Panc1 (cell line): ENCODE measurements at regions not wholly inside any gene's neighbourhood (a gene's known extent, or its start where the extent isn't known, plus 50 kb on each side); places are given as distances from the start of the nearest gene placed in this dataset.

Experiments used
- ATAC-seq: fragments of 200-7000 bp; cut with Tn5 transposase; 2 replicates; pipeline ENCODE4 v1.9.1; 2020; ENCODE audit warnings: mild to moderate bottlenecking, moderate library complexity
- BruUV-seq: library from RNA; stranded (reverse); fragments of 400-500 nt; replicated peaks from 2 replicates; lab custom pipeline; 2021; lab: Mats Ljungman, UMichigan
- CTCF ChIA-PET: fragments of 300-600 bp; sonication (Branson Sonifier 250); formaldehyde crosslinking; loops from one replicate; lab custom pipeline; 2022; ENCODE audit warnings: antibody characterized with exemption; lab: Charles Lee
- POLR2A ChIA-PET: fragments of 300-600 bp; sonication (Branson Sonifier 250); formaldehyde crosslinking; loops from one replicate; lab custom pipeline; 2022; ENCODE audit warnings: antibody characterized with exemption; lab: Charles Lee
- DNase-seq: peaks from one replicate; pipeline ENCODE4 v3.0.0-alpha.2; 2010; ENCODE audit warnings: low read depth, low spot score
- H3K27ac ChIP-seq: 2 replicates; pipeline ENCODE4 v1.5.1; 2011; ENCODE audit warnings: mild to moderate bottlenecking, low read length, inconsistent platforms
- H3K27me3 ChIP-seq: fragments of 200-500 bp; sonication (Bioruptor generic); 2 replicates; pipeline ENCODE4 v1.6.0; 2014; ENCODE audit warnings: low read length, inconsistent platforms; ENCODE audit not compliant: control insufficient read depth, insufficient read depth
- H3K36me3 ChIP-seq: fragments of 200-500 bp; sonication (Bioruptor generic); 2 replicates; pipeline ENCODE4 v1.5.1; 2014; ENCODE audit warnings: inconsistent platforms, mild to moderate bottlenecking, low read length, moderate library complexity; ENCODE audit not compliant: control insufficient read depth, insufficient read depth
- H3K4me1 ChIP-seq: 2 replicates; pipeline ENCODE4 v1.5.1; 2011; ENCODE audit warnings: inconsistent platforms, mild to moderate bottlenecking, low read length, moderate library complexity; ENCODE audit not compliant: control insufficient read depth, insufficient read depth
- H3K4me3 ChIP-seq, 2 experiments: 2 replicates each; pipeline ENCODE4 v1.5.1; 2011 to 2012; ENCODE audit warnings: low read depth in 2 of 2, low read length in 2 of 2, mild to moderate bottlenecking in 2 of 2, inconsistent platforms in 1 of 2, moderate library complexity in 1 of 2
- H3K9me3 ChIP-seq: fragments of 200-500 bp; sonication (Bioruptor generic); 2 replicates; pipeline ENCODE4 v1.5.1; 2014; ENCODE audit warnings: low read depth, mild to moderate bottlenecking, inconsistent platforms, low read length, moderate library complexity; ENCODE audit not compliant: control insufficient read depth, insufficient read depth
- POLR2AphosphoS5 ChIP-seq: IDR thresholded peaks from 2 replicates; pipeline ENCODE4 v1.6.1; 2012; ENCODE audit warnings: mild to moderate bottlenecking, low read depth, low read length, moderate library complexity
- REST ChIP-seq, 2 experiments: IDR thresholded peaks; 2 replicates each; pipeline ENCODE4 v1.6.1; 2011 to 2012; ENCODE audit warnings: low read depth in 2 of 2, control low read depth in 1 of 2, low read length in 1 of 2, mild to moderate bottlenecking in 1 of 2, moderate library complexity in 1 of 2; ENCODE audit not compliant: insufficient read depth in 1 of 2
- SIN3A ChIP-seq: IDR thresholded peaks from 2 replicates; pipeline ENCODE4 v1.6.1; 2012; ENCODE audit warnings: low read depth, mild to moderate bottlenecking, low read length, moderate library complexity, borderline replicate concordance; ENCODE audit not compliant: insufficient read depth
- TCF7L2 ChIP-seq: IDR thresholded peaks from 2 replicates; pipeline ENCODE4 v1.6.1; 2011; ENCODE audit warnings: mild to moderate bottlenecking, low read depth, low read length, inconsistent platforms
- in situ Hi-C: cut with HindIII; loops from 2 replicates; pipeline ENCODE4 v1.10.0; 2016; ENCODE audit warnings: low sequenced_read_pairs, low pct_unique_long_range_greater_than_20kb
- intact Hi-C: fragments of 100-400 bp; cut with micrococcal nuclease; formaldehyde crosslinking; loops from one replicate; pipeline ENCODE4 v1.10.0; 2022; ENCODE audit not compliant: unreplicated experiment
- TF ChIP-seq, protein P1 (sequence below): fragments of 450-650 bp; IDR thresholded peaks from 2 replicates; pipeline ENCODE4 v1.5.1; 2017; ENCODE audit warnings: mild to moderate bottlenecking

DNA sequence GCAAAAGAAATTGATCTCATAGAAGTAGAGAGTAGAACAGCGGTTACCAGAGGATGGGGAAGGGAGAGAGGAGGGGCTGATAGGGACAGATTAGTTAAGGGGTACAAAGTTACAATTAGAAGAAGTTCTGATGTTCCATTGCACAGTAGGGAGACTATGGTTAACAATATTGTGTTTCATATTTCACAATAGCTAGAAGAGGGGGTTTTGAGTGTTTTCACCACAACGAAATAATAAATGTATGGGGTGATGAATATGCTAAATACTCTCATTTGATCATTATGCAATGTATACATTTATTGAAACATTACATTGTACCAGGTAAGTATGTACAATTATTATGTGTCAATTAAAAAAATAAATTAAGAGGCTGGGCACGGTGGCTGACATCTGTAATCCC is 291.2 kb upstream of the KCNJ16 start:
- Histone ChIP-seq H3K9me3 (no peaks in the 10 kb centered on the region), H3K4me1 (no peaks in the 10 kb centered on the region), H3K27ac (no peak overlapping the region), H3K27me3 (no peaks in the 10 kb centered on the region), H3K36me3 (no peaks in the 10 kb centered on the region), H3K4me3 (no peak overlapping the region)
- no peak for ATAC-seq
- ChIA-PET CTCF (no interaction called here), POLR2A (no interaction called here)
- TF ChIP-seq, protein P1, sequence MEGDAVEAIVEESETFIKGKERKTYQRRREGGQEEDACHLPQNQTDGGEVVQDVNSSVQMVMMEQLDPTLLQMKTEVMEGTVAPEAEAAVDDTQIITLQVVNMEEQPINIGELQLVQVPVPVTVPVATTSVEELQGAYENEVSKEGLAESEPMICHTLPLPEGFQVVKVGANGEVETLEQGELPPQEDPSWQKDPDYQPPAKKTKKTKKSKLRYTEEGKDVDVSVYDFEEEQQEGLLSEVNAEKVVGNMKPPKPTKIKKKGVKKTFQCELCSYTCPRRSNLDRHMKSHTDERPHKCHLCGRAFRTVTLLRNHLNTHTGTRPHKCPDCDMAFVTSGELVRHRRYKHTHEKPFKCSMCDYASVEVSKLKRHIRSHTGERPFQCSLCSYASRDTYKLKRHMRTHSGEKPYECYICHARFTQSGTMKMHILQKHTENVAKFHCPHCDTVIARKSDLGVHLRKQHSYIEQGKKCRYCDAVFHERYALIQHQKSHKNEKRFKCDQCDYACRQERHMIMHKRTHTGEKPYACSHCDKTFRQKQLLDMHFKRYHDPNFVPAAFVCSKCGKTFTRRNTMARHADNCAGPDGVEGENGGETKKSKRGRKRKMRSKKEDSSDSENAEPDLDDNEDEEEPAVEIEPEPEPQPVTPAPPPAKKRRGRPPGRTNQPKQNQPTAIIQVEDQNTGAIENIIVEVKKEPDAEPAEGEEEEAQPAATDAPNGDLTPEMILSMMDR: no peak
- TF ChIP-seq POLR2AphosphoS5: no peak
- TF ChIP-seq REST (IDR thresholded peaks at IDR 0.05; ENCODE audit: insufficient read depth in 1 of 2, low read depth in 2 of 2, low read length in 1 of 2): no peak
- TF ChIP-seq SIN3A: no peak
- no peak for TF ChIP-seq TCF7L2
- no TSS peak for BruUV-seq
- intact Hi-C loops: no loop called here
- DNase-seq: no peak
- in situ Hi-C loops: no loop called here

DNA sequence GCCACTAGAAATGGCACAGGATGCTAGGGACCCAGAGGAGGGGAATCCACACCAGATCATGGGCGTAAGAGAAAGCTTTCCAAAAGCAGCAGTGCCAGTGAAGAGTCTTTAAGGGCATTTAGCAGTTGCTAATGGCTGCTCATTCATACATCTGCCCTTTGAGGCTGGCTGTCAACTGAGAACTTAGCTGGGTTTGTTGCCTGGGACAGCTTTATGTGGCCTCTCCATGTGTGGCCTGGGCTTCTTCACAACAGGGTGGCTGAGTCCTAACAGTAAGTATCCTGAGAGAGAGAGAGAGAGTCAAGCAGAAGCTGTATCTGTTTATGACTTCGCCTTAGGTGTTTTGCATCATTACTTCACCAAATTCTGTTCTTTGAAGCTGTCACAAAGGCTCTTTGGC is 286.1 kb upstream of the KCNJ16 start:
- BruUV-seq: no TSS peak
- Histone ChIP-seq H3K4me3 (no peak overlapping the region), H3K4me1 (no peaks in the 10 kb centered on the region), H3K36me3 (no peaks in the 10 kb centered on the region), H3K9me3 (no peaks in the 10 kb centered on the region), H3K27ac (no peak overlapping the region), H3K27me3 (no peaks in the 10 kb centered on the region)
- POLR2A ChIA-PET: no interaction called here
- TF ChIP-seq SIN3A: no peak
- TF ChIP-seq, protein P1: no peak
- TF ChIP-seq TCF7L2: no peak
- no peak for TF ChIP-seq REST (IDR thresholded peaks at IDR 0.05; ENCODE audit: insufficient read depth in 1 of 2, low read depth in 2 of 2, low read length in 1 of 2)
- no peak for TF ChIP-seq POLR2AphosphoS5
- in situ Hi-C loops (no loop called here), intact Hi-C loops (no loop called here)
- no peak for DNase-seq
- CTCF ChIA-PET: no interaction called here
- no peak for ATAC-seq
